Right atrium auricular region (tissue), 2 donors: ENCODE measurements at regions not wholly inside any gene's neighbourhood (a gene's known extent, or its start where the extent isn't known, plus 50 kb on each side); places are given as distances from the start of the nearest gene placed in this dataset.

Experiments used
- DNase-seq: peaks from one replicate; pipeline ENCODE4 v3.0.0-alpha.2; 2019; ENCODE audit warnings: low spot score
- H3K27ac ChIP-seq, 2 donors: fragments of 200-600 bp; sonication (generic); 1 replicate in 1 of 2; 2 replicates in 1 of 2; pipeline ENCODE4 v1.5.1; 2016 to 2019
- H3K27me3 ChIP-seq, 2 donors: fragments of 200-600 bp; sonication (generic); one replicate each; pipeline versions ENCODE4 v1.5.1 to v1.6.0; 2017 to 2019
- H3K36me3 ChIP-seq: fragments of 200-600 bp; sonication (generic); one replicate; pipeline ENCODE4 v1.5.1; 2016
- H3K4me1 ChIP-seq, 2 donors: fragments of 200-600 bp; sonication (generic); one replicate each; pipeline versions ENCODE4 v1.5.1 to v1.6.0; 2017 to 2019
- H3K4me3 ChIP-seq, 2 donors: fragments of 200-600 bp; sonication (generic); 1 replicate in 1 of 2; 2 replicates in 1 of 2; pipeline ENCODE4 v1.5.1; 2017 to 2019; ENCODE audit warnings: mild to moderate bottlenecking in 1 of 2, moderate library complexity in 1 of 2
- H3K9me3 ChIP-seq, 2 donors: fragments of 200-600 bp; sonication (generic); one replicate each; pipeline ENCODE4 v1.5.1; 2019
- TF ChIP-seq, protein P1 (sequence below), 2 donors: fragments of 200-600 bp; sonication (generic); IDR thresholded peaks; one replicate each; pipeline ENCODE4 v1.5.1; 2019; ENCODE audit warnings: antibody characterized with exemption in 2 of 2

DNA sequence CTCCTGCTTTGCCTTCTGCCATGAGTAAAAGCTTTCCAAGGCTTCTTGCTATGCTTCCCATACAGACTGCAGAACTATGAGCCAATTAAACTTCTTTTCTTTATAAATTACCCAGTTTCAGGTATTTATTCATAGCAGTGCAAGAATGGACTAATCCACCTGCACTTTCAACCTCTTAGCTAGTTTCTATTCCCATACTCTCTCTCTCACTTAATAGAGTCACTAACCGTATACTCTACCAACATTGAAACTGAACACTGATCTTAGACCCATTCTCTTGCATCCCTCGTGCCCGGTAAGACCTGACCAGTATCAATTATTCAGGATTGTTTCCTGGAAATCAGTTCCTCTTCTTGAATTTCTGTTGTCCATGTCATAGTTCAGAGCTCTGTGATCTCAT lies 92.7 kb upstream of the TMC3 start:
- Histone ChIP-seq H3K36me3 (no peaks in the 10 kb centered on the region), H3K27me3 (no peaks in the 10 kb centered on the region), H3K4me3 (no peak overlapping the region), H3K4me1 (no peaks in the 10 kb centered on the region), H3K9me3 (peaks cover 0 to 5% of the 10 kb centered on the region in 2 donors), H3K27ac (no peak overlapping the region)
- DNase-seq, result no peak
- TF ChIP-seq, protein P1, sequence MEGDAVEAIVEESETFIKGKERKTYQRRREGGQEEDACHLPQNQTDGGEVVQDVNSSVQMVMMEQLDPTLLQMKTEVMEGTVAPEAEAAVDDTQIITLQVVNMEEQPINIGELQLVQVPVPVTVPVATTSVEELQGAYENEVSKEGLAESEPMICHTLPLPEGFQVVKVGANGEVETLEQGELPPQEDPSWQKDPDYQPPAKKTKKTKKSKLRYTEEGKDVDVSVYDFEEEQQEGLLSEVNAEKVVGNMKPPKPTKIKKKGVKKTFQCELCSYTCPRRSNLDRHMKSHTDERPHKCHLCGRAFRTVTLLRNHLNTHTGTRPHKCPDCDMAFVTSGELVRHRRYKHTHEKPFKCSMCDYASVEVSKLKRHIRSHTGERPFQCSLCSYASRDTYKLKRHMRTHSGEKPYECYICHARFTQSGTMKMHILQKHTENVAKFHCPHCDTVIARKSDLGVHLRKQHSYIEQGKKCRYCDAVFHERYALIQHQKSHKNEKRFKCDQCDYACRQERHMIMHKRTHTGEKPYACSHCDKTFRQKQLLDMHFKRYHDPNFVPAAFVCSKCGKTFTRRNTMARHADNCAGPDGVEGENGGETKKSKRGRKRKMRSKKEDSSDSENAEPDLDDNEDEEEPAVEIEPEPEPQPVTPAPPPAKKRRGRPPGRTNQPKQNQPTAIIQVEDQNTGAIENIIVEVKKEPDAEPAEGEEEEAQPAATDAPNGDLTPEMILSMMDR (IDR thresholded peaks at IDR 0.05), result no peak

DNA sequence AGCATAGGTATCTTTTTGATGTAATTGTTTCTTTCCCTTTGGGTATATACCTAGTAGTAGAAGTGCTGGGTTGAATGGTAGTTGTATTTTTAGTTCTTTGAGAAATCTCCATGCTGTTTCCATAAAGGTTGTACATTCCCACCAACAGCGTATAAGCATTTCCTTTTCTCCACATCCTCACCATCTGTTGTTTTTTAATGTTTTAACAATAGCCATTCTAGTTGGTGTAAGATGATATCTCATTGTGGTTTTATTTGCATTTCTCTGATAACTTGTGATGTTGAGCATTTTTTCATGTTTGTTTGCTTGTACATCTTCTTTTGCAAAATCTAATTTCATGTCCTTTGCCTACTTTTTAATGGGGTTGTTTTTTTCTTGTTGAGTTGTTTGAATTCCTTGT lies 80.0 kb upstream of the TMC3 start:
- DNase-seq, result no peak

GRCh38 chr15:81450721-81451120 lies 76.7 kb upstream of the TMC3 start:
- no peaks in the 10 kb centered on the region for H3K4me1 ChIP-seq
- H3K4me3 ChIP-seq, result no peak overlapping the region
- H3K27me3 ChIP-seq, result no peaks in the 10 kb centered on the region
- H3K27ac ChIP-seq, result no peak overlapping the region
- H3K9me3 ChIP-seq, result peaks cover 0 to 23% of the 10 kb centered on the region in 2 donors
- no peak for DNase-seq
- no peaks in the 10 kb centered on the region for H3K36me3 ChIP-seq
- TF ChIP-seq, protein P1 (IDR thresholded peaks at IDR 0.05), result no peak

More for the DNA sequence above, 80.0 kb upstream of the TMC3 start:
- no peaks in the 10 kb centered on the region for H3K4me1 ChIP-seq
- H3K27me3 ChIP-seq, result no peaks in the 10 kb centered on the region
- H3K36me3 ChIP-seq, result no peaks in the 10 kb centered on the region
- TF ChIP-seq, protein P1 (IDR thresholded peaks at IDR 0.05), result no peak
- no peak overlapping the region for H3K27ac ChIP-seq
- H3K9me3 ChIP-seq, result peaks cover 0 to 19% of the 10 kb centered on the region in 2 donors
- H3K4me3 ChIP-seq, result no peak overlapping the region

DNA sequence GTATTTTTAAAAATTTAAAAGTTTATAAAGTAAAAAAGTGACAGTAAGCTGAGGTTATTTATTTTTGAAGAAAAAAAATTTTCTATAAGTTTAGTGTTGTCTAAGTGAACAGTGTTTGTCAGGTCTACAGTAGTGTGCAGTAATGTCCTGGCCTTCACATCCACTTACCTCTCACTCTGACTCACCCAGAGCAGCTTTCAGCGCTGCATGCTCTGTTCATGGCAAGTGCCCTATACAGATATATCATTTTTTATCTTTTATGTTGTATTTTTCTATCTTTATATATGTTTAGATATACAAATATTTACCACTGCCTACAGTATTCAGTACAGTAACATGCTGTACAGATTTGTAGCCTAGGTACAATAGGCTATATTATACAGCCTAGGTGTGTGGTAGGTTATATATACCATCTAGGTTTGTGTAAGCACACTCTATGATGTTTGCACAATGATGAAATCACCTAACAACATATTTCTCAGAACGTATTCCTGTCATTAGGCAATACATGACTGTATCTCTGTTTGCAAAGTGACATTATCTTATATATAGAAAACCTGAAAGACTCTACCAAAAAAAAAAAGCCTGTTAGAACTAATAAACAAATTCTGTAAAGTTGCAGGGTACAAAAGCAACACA lies 75.9 kb upstream of the TMC3 start:
- DNase-seq, result no peak
- no peak overlapping the region for H3K4me3 ChIP-seq
- H3K27me3 ChIP-seq, result no peaks in the 10 kb centered on the region
- H3K36me3 ChIP-seq, result no peaks in the 10 kb centered on the region
- no peaks in the 10 kb centered on the region for H3K4me1 ChIP-seq
- TF ChIP-seq, protein P1 (IDR thresholded peaks at IDR 0.05), result no peak
- H3K27ac ChIP-seq, result no peak overlapping the region
- H3K9me3 ChIP-seq, result peaks cover 0 to 29% of the 10 kb centered on the region in 2 donors

GRCh38 chr15:81443040-81443820 lies 69.2 kb upstream of the TMC3 start:
- Histone ChIP-seq H3K27ac (no peak overlapping the region), H3K4me1 (no peaks in the 10 kb centered on the region), H3K36me3 (no peaks in the 10 kb centered on the region), H3K27me3 (no peaks in the 10 kb centered on the region), H3K4me3 (no peak overlapping the region), H3K9me3 (peaks cover 0 to 14% of the 10 kb centered on the region in 2 donors)
- TF ChIP-seq, protein P1 (IDR thresholded peaks at IDR 0.05), result no peak
- DNase-seq, result no peak
